Natural killer cell (primary cell): ENCODE measurements at regions not wholly inside any gene's neighbourhood (a gene's known extent, or its start where the extent isn't known, plus 50 kb on each side); places are given as distances from the start of the nearest gene placed in this dataset.

ENCODE experiments used
- ATAC-seq, 3 donors: fragments of 150-1000 bp in 2 of 3; fragments of 200-7000 bp in 1 of 3; cut with Tn5 transposase; 1 replicate in 1 of 3; 2 replicates in 2 of 3; pipeline ENCODE4 v1.10.0; 2021; ENCODE audit warnings: mild to moderate bottlenecking in 2 of 3, moderate library complexity in 2 of 3
- DNase-seq, 2 donors: peaks; one replicate each; pipeline versions ENCODE4 v3.0.0 to v3.0.0-alpha.2; 2013 to 2021; ENCODE audit warnings: mixed read lengths in 1 of 2
- H3K27ac ChIP-seq: one replicate; pipeline ENCODE4 v1.5.1; 2013; ENCODE audit warnings: mild to moderate bottlenecking, low read length
- H3K27me3 ChIP-seq: one replicate; pipeline ENCODE4 v1.6.1; 2013; ENCODE audit warnings: low read length; ENCODE audit not compliant: control insufficient read depth, insufficient read depth
- H3K36me3 ChIP-seq: one replicate; pipeline ENCODE4 v1.6.1; 2013; ENCODE audit warnings: low read length; ENCODE audit not compliant: control insufficient read depth, insufficient read depth
- H3K4me1 ChIP-seq: one replicate; pipeline ENCODE4 v1.6.1; 2013; ENCODE audit warnings: low read length; ENCODE audit not compliant: control insufficient read depth, insufficient read depth
- H3K4me3 ChIP-seq: one replicate; pipeline ENCODE4 v1.5.1; 2013; ENCODE audit warnings: low read length
- H3K9me3 ChIP-seq: one replicate; pipeline ENCODE4 v1.6.1; 2013; ENCODE audit warnings: low read length; ENCODE audit not compliant: control insufficient read depth, insufficient read depth
- H3K27ac Mint-ChIP-seq, 2 donors: one replicate each; pipeline ENCODE4 v1.8.0; 2022; ENCODE audit warnings: mild to moderate bottlenecking in 2 of 2, mixed read lengths in 2 of 2, moderate library complexity in 1 of 2
- H3K27me3 Mint-ChIP-seq, 2 donors: one replicate each; pipeline ENCODE4 v1.8.0; 2022; ENCODE audit warnings: low read depth in 2 of 2, mixed read lengths in 2 of 2
- H3K36me3 Mint-ChIP-seq: one replicate; pipeline ENCODE4 v1.8.0; 2022; ENCODE audit warnings: mixed read lengths
- H3K4me1 Mint-ChIP-seq, 2 donors: one replicate each; pipeline ENCODE4 v1.8.0; 2022; ENCODE audit warnings: mixed read lengths in 2 of 2
- H3K4me3 Mint-ChIP-seq: one replicate; pipeline ENCODE4 v1.8.0; 2022; ENCODE audit warnings: mild to moderate bottlenecking, moderate library complexity, mixed read lengths
- H3K9me3 Mint-ChIP-seq, 2 donors: one replicate each; pipeline ENCODE4 v1.8.0; 2022; ENCODE audit warnings: mixed read lengths in 2 of 2
- WGBS: methylation state at CpG from one replicate; pipeline ENCODE4 v1.1.7; 2013; ENCODE audit warnings: missing lambda C conversion rate; ENCODE audit not compliant: insufficient coverage; 5-methylcytosine and 5-hydroxymethylcytosine counted together
- intact Hi-C: fragments of 100-400 bp; cut with micrococcal nuclease; formaldehyde crosslinking; loops from one replicate; pipeline ENCODE4 v1.14.2; 2022
- TF ChIP-seq, protein P1 (sequence below): fragments of 200-600 bp; IDR thresholded peaks from one replicate; pipeline ENCODE4 v1.8.0; 2022; ENCODE audit warnings: antibody characterized with exemption

DNA sequence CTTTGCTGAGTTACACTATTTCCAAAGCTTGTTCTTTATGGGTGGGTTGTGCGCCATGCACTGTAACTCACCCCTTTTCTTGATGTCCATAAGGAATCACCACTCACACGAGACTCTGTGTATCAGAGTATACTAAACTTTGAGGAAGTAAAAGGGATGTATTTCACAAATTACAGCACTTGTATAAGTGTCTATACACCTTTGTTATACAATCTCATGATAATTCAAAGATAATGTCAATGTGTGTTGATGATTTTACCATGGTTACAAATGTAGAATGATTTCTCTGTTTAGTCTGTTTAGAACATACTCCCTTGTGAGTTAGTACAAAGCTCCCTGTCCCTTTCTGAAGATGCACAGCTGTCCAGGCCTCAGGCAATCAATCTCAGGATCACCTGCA lies 922.2 kb upstream of the MAP3K7 start:
- H3K4me3 Mint-ChIP-seq: no peak overlapping the region
- H3K36me3 Mint-ChIP-seq: no peaks in the 10 kb centered on the region
- DNase-seq (no peak), ATAC-seq (no peak)
- Histone ChIP-seq H3K27ac (no peak overlapping the region), H3K36me3 (no peaks in the 10 kb centered on the region), H3K4me1 (no peaks in the 10 kb centered on the region), H3K9me3 (no peaks in the 10 kb centered on the region), H3K4me3 (no peak overlapping the region), H3K27me3 (no peaks in the 10 kb centered on the region)
- WGBS: 100% methylated on average over 1 of the region's 2 CpGs
- TF ChIP-seq, protein P1, sequence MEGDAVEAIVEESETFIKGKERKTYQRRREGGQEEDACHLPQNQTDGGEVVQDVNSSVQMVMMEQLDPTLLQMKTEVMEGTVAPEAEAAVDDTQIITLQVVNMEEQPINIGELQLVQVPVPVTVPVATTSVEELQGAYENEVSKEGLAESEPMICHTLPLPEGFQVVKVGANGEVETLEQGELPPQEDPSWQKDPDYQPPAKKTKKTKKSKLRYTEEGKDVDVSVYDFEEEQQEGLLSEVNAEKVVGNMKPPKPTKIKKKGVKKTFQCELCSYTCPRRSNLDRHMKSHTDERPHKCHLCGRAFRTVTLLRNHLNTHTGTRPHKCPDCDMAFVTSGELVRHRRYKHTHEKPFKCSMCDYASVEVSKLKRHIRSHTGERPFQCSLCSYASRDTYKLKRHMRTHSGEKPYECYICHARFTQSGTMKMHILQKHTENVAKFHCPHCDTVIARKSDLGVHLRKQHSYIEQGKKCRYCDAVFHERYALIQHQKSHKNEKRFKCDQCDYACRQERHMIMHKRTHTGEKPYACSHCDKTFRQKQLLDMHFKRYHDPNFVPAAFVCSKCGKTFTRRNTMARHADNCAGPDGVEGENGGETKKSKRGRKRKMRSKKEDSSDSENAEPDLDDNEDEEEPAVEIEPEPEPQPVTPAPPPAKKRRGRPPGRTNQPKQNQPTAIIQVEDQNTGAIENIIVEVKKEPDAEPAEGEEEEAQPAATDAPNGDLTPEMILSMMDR: no peak
- no peak overlapping the region for H3K27ac Mint-ChIP-seq
- H3K4me1 Mint-ChIP-seq: no peaks in the 10 kb centered on the region
- H3K27me3 Mint-ChIP-seq: no peaks in the 10 kb centered on the region
- H3K9me3 Mint-ChIP-seq: peaks cover 6 to 7% of the 10 kb centered on the region in 2 donors
- intact Hi-C loops: no loop called here

DNA sequence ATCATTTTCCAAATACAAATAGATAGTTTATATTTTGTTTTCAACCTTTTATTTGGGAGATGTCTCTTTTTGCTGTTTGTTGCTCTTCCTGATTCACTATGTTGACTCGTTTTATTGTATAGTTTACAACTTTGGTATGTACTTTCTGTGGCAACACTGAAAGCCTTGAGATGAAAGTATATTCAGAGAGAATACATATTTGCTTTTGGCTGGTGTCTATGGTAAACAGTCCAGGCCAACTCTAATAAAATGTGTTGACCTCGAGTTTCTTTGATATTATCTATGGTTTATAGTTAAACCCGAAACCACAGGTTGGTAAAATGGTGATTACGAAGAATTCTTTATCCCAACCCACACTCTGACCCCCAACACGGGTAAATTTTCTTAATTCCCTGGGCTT lies 919.6 kb upstream of the MAP3K7 start:
- DNase-seq (no peak), ATAC-seq (no peak)
- H3K4me3 Mint-ChIP-seq: no peak overlapping the region
- no peaks in the 10 kb centered on the region for H3K27me3 Mint-ChIP-seq
- H3K36me3 ChIP-seq: no peaks in the 10 kb centered on the region
- no peaks in the 10 kb centered on the region for H3K4me1 ChIP-seq
- 64% methylated on average over 5 of the region's 5 CpGs for WGBS
- no peak overlapping the region for H3K27ac ChIP-seq
- H3K27ac Mint-ChIP-seq: no peak overlapping the region
- H3K9me3 ChIP-seq: no peaks in the 10 kb centered on the region
- peaks cover 6 to 7% of the 10 kb centered on the region in 2 donors for H3K9me3 Mint-ChIP-seq
- intact Hi-C loops: no loop called here
- H3K36me3 Mint-ChIP-seq: no peaks in the 10 kb centered on the region
- no peaks in the 10 kb centered on the region for H3K27me3 ChIP-seq
- H3K4me3 ChIP-seq: no peak overlapping the region
- TF ChIP-seq, protein P1: no peak
- no peaks in the 10 kb centered on the region for H3K4me1 Mint-ChIP-seq

DNA sequence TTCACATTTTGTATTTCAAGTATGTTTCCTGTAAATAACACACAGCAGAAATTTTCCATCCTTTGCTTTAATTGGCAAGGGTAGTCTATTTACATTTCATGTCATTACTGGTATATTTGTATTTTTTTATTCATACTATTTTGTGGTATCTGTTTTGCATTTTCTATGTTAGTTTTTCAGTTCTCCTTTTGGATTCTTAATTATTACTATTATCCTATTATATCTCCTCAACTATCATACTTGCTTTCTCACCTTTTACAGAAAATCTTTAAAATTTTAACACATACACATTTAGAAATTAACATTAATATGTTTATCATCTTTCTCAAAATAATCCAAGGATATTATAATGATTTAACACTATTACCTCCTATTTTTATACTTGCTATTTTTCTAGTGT lies 918.3 kb upstream of the MAP3K7 start:
- no peak for DNase-seq
- H3K27ac Mint-ChIP-seq: no peak overlapping the region
- Histone ChIP-seq H3K4me3 (no peak overlapping the region), H3K4me1 (no peaks in the 10 kb centered on the region), H3K36me3 (no peaks in the 10 kb centered on the region), H3K9me3 (no peaks in the 10 kb centered on the region), H3K27ac (no peak overlapping the region), H3K27me3 (no peaks in the 10 kb centered on the region)
- intact Hi-C loops: no loop called here
- peaks cover 6 to 7% of the 10 kb centered on the region in 2 donors for H3K9me3 Mint-ChIP-seq
- no peaks in the 10 kb centered on the region for H3K4me1 Mint-ChIP-seq
- no peak for ATAC-seq
- H3K27me3 Mint-ChIP-seq: no peaks in the 10 kb centered on the region
- no peak overlapping the region for H3K4me3 Mint-ChIP-seq
- TF ChIP-seq, protein P1: no peak
- no peaks in the 10 kb centered on the region for H3K36me3 Mint-ChIP-seq

DNA sequence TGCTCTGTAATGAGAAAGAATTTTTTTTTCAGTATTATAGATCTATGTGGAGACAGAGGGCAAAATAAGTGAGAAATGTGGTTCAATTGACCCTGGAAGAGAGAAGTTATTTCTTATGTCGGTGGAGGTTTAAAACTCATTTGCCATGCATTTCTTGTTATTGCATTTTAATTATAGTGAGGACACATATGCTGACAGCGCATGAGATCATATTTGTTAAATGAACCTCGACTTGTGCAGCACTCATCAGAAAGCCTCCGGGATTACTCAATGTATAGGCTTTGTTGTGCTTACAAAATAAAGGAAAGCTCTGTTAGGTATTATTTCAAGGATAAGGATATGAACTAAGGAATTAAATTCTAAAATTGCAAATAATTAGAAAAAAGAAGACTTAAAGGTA lies 915.1 kb upstream of the MAP3K7 start:
- intact Hi-C loops: no loop called here
- no peaks in the 10 kb centered on the region for H3K4me1 ChIP-seq
- DNase-seq: no peak
- H3K36me3 ChIP-seq: no peaks in the 10 kb centered on the region
- no peak for ATAC-seq
- Mint-ChIP-seq H3K9me3 (peaks cover 9 to 12% of the 10 kb centered on the region in 2 donors), H3K4me1 (no peaks in the 10 kb centered on the region), H3K27ac (no peak overlapping the region), H3K27me3 (no peaks in the 10 kb centered on the region), H3K4me3 (no peak overlapping the region), H3K36me3 (no peaks in the 10 kb centered on the region)
- WGBS: 91% methylated on average over 4 of the region's 4 CpGs
- TF ChIP-seq, protein P1: no peak
- H3K27me3 ChIP-seq: no peaks in the 10 kb centered on the region
- H3K9me3 ChIP-seq: no peaks in the 10 kb centered on the region
- no peak overlapping the region for H3K4me3 ChIP-seq
- H3K27ac ChIP-seq: no peak overlapping the region
